GM21515 (cell line): ENCODE measurements at regions not wholly inside any gene's neighbourhood (a gene's known extent, or its start where the extent isn't known, plus 50 kb on each side); places are given as distances from the start of the nearest gene placed in this dataset.

Experiments used
- ATAC-seq: cut with Tn5 transposase; IDR thresholded peaks from one replicate; pipeline ENCODE4 v1.9.1; 2021; ENCODE audit not compliant: unreplicated experiment

DNA sequence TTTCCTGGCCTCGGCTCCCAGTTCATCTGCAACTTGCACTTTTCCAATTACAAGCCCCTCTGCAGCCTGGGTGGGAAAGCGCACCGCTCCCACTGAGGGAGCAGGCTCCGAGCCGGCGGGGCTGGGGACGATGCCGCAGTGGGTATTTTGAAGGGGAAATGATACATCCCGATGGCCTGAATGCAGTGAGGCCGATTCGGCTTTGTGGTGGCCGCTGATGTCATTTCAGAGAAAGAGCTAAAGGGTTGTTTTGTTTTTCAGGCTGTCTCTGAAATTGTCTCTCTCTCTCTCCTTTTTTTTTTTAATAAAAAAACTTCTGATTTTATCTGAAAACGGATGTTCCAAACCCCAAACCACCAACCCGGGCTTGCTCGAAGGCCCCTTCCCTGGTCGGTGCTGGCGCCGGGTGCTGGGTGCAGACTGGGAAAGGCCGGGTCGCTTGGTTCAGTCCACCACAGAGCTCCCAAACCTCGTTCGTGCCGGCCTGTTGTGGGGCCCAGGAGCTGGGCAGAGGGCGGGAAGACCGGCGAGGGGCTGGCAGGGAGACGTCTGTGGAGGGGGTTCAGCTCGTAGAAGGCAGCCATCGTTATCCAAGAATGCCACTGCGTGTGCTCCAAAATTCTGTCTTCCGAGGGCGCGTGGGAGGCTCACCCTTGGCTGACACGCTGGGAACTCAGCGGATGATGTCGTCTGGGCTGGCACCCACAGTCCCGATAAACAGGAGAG, 102.8 kb downstream of the FOXL1 start:
- ATAC-seq = no peak

DNA sequence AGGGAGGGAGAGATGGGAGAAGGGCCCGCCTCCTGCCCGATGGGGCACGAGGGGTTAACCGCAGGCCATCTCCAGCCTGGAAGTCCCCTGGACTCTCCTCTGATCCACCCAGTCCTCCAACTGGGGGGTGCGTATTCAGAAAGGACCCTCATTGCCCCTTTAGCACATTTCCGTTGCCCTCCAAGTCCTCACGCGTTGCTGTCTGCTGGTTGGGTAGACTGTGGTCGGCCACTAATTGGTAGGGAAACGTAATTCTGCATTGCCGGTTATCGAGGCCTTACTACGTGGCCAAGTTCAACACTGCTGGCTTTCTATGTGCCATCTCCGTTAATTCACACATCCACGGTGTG, 103.4 kb downstream of the FOXL1 start:
- no peak for ATAC-seq

DNA sequence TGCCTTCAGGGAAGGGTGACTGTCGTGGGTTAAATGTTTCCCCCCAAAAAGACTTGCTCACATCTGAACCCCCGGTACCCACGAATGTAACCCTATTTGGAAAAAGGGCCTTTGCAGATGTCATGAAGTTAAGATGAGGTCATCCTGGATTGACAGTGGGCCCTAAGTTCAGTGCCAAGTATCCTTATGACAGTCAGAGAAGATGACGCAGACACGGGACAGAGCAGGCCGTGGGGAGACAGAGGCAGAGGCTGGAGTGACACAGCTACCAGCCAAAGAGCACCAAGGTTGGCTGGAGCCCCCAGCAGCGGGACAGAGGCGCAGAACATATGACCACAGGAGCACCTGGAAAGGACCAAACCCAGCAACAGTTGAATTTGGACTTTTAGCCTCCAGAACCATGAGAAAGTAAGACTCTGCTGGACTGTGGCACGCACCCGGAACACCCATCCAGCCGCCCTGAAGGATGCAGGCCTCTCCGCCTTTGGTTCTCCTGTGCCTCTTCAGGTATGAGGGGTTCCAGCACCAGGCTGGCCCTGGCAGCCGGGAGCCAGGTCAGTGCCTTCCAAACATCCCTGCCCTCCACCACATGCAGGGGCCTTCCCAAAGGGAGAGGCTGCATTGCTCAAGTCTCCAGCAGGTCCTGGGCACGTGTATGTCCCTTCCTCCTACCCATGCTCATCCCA, 104.0 kb downstream of the FOXL1 start:
- ATAC-seq = no peak

DNA sequence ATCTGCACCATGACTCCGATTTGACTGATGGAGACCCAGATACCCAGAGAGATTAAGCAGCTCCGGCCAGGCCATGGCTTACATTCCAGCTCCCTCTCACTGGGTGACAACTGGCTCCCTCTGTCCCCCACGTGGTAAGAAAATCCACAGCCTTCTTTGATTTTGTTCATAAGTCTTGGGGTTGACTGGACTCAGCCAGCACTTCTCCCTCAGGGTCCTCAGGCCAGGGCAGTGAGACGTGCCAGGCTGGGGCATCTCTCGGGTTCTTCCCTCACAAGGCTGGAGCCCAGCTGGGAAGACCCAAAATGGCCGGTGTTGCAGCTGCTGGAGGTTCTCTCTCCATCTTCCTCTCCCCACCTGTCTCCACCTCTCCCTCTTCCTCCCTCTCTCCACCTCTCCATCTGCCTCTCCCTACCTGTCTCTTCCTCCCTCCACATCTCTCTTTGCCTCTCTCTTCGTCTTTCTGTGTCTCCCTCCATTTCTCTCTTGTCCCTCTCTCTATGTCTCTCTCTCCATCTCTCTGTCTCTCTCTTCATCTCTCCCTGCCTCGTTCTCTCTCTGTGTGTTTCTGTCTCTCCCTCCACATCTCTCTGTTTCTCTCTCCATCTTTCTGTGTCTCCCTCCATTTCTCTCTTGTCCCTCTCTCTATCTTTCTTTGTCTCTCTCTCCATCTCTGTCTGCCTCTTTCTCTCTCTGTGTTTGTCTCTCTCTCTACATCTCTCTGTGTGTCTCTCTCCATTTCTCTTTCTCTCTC, 105.3 kb downstream of the FOXL1 start:
- no peak for ATAC-seq

DNA sequence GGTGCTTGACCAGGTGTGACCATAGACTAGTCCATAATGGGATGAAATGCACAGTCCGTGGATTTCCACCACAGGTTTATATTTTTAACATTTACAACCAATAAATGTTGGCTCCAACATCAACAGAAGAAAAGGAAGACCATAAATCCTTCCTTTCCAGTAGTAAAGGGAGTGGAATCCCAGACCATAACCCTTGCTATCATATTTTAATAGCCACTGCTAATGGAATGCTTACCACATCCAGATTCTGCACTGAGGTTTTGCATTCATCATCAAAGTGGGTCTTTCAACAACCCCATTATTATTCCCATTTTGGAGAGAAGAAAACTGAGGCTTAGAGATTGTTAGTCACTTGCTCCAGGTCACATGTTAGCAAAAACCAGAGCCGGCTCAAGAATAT, 106.7 kb downstream of the FOXL1 start:
- no peak for ATAC-seq

DNA sequence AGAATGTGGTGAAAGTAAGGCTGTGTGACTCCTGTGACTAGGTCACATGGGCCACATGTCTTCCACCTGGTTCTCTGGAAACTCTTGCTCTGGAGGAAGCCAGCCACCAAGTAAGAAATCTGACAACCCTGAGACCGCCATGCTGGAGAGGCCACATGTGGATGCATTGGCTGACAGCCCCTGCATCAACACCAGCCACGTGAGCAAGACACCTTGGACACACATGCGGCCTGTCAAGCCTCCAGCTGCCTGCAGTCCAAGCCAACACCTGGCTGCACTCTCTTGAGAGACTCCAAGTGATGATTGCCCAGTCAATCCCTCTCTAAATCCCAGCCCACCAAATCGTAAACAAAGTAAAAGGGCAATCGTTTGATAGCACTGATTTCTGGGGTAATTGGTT, 112.6 kb downstream of the FOXL1 start:
- ATAC-seq = no peak

DNA sequence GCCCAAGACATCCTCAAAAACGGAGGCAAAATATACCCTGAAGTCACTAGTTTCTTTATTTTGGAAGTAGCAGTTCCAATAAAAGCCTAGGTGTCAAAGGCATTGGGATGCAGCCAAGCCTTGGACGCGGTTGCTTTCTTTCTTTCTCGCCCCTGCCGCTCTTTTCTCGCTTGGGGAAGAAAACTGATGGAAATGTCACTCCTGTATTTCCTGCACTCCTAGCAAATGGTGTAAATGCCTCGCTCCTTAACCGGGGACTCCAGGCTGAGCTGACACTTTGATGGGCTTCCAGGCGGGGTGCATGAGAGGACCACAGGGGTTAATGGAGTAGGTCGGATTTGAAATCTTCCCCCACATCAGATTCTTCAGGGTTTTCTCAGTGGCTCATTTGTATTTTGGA, 114.1 kb downstream of the FOXL1 start:
- ATAC-seq = no peak

DNA sequence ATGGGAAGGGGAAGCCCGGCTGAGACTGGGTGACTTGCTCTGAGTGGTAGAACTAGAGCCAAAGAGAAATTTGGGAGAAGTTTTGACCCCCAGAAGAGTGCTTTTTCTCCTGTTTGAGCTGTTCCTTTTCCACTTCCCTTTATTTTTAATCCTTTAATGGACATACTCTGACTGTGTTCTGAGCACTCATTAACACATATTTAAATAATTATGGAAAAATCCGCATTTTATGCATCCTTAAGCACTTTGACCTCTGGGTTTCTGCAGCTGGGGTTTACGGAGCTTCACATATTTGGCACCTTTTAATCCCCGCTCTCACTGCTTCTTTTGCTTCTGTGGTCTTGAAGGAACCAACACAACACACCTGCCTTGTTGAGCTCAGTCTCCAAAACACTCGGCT, 114.7 kb downstream of the FOXL1 start:
- ATAC-seq = no peak

DNA sequence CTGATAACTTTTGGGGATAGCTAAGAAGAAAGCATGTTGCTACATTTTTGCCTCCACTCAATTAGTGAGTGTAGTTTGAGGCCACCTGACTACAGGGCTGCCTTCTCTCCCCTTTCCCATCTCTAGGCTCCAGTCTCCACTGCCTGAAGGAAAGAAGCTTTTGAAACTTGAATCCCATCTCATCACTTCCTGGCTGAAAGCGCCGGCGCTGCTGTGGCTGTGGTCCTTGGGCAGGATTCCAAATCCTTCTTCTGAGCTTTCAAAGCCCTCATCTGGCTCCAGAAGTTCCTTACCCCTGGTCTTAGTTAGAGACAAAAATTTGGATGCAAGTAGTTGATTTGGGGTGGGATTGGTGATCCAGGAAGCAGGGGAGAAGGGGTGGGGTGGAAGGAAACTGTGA, 119.4 kb downstream of the FOXL1 start:
- no peak for ATAC-seq

DNA sequence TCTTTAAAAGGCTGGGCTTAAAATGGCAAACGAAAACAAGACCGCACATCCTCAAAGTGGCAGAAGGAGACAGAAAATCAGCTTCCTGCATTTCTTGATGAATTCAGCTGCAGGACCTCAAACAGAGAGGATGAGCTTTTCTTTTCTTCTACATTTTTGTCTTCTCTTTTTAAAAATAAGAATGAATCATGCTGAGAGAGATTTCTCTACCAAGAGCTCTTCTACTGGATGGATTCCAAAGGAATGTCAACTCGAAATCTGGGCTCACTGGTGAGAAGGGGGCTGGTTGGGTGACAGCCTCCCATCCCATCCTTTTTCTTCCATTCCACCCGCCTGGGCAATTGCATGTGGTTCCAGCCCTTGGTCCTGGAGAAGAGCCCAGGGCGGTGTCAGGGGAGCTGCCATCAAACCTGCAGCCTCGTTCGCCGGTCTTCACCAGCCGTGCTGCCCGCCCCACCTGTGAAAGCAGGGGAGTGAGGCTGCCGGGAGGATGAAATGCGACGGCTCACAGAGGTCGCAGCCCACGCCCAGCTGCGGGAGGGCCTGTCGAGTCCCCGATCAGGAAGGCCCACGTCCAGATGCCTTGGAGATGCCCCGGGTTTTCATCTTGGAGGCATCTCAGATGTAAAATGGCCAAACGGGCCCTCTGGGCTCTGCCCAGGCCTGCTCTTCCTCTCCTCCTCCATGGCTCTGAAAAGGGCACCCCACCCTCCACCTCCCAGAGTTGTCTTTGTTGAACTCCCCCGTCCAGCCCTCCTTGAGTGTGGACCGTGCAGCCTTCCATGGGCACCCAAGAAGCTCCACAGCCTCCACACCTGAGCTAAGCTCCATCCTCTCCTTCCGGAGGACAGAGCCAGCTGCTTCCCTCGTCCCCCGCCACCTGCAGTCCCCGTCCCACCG, 121.9 kb downstream of the FOXL1 start:
- ATAC-seq = no peak

DNA sequence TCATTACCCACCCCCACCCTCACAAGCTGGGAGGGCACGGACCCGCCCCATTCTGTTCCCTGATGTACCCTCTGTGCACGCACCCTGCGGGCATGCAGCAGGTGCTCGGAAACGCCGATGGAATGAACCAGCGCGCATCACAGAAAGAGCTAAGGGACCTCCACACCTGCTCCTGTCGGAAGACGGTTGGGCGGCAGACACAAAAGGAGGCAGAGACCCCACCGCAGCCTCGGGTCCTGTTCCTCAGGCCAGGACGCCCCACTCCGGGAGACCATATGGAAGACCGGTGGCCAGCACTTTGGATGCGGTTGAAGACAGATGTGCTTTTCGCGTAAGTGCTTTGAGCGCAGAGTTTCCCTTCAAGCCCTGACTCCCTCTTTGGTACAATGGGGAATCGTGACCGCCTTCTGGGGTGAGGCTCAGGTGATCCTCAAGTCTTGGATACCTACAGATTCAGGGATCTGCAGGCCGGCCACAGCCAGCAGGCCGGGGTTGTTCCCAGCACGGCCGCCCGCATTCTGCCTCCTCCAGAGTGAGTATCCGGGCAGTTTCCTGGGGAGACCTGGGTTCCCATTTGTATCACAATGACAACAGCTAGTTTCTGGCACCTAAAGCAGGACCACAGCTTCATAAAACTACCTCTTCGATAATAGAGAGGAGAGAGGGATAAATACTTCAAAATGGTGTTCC, 123.1 kb downstream of the FOXL1 start:
- ATAC-seq = no peak

DNA sequence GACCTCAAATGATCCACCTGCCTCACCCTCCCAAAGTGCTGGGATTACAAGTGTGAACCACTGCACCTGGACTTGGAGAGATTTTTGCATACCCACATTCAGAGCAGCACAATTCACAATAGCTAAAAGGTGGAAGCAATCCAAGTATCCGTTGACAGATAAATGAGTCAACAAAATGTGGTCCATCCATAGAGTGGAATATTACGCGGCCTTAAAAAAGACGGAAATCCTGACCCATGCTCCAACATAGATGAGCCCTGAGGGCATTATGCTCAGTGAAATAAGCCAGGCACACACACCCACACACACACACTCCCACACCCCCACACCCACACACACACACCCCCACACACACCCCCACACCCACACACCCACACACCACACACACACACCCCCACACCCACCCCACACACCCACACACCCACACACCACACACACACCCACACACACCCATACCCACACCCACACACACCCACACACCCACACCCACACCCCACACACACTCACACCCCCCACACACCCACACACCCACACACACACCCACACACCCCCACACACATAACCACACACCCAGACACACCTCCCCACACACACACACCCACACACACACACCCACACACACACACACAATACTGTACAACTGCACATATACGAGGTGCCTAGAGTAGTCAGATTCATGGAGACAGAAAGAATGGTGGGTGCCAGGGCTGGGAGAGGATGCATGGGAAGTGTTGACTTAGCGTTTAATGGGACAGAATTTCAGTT, 124.7 kb downstream of the FOXL1 start:
- no peak for ATAC-seq

DNA sequence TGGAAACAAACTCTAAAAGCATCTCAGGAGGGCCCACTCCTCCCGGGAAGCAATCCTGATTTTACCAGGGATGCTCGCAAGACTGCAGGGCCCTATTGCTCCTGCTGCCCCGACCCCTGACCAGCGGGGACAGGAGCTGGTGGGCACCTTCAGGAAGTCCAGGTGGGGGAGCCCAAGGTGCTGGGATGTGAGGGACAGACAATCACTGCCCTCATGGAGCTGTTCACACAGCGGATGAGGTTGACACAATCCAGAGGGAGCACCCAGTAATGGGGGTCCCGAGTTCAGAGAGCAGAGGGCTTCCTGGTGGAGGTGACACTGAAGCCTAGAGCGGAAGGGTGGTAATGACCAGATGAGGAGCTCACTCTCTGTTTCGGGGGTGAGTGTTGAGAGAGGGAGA, 126.2 kb downstream of the FOXL1 start:
- no peak for ATAC-seq

DNA sequence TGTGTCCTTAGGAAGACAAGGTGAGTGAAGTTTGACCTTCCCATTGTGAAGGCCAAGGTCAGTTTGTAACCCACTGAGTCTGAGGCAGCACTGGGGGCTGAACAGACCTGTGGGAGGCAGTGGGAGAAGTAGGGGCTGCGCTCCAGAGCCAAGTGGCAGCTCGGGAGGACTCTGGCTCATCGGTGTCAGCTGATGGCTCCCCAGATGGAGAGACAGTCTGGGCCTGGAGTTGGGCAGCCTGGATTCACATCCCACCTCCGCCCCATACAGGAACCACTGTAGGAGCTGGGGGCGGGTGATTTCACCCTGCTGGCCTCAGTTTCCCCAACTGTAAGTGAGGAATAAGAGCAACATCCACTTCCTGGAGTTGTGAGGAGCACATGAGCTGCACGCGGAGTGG, 128.4 kb downstream of the FOXL1 start:
- ATAC-seq = no peak

DNA sequence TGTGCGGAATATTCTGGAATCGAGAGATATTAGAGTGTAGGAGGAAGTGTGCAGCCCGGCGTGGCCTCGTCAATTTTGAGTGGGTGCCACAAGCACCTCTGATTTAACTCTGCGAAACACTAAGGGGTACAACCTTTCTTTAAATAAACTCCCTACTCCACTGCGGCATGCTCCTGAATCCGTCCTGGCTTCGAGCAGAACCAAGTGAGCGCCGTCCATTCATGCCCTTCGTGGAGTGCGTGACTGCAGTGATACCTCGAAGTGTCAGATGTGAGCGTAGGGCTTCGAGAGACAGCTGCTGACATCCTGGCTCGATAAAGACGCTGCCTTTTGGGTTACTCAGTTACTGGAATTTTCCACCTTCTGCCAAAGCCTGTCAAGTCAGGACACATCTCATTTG, 128.8 kb downstream of the FOXL1 start:
- ATAC-seq = no peak

DNA sequence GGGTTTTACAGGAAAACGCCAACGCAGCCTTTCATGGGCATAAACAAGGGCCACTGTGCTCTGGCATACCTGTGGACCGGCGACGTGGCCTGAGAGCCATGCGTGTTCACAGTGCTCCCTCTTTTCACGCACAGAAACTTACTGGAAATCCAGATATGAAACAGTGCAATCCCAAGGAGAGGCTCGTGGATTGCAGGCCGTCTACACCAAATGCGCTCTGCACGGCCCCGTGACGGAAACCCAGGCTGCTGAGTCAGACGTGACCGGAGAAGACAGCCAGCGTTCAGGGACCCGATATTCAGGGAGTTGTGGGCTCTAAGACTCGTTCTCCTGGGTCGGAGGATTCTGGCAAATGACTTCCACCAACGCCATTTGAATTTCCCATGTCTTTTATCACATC, 129.2 kb downstream of the FOXL1 start:
- no peak for ATAC-seq

DNA sequence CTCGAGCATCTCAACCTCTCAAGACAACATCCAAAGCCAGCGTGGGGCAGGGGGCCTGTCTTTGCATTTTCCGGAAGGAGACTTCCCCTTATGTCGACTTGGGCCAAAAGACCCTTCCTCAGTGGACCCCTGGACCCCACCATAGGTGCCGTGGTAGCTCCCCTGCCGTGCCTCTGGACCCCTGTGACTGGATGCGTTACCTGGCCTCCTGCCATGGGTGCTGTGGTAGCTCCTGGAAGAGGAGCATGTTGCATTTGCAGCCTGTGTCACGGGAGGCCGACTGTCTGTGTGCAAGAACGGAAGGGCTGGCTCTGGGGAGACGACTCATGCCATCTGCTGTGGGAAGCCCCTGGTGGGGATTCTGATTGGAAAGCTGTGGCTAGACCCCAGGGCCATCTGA, 130.1 kb downstream of the FOXL1 start:
- ATAC-seq = no peak

DNA sequence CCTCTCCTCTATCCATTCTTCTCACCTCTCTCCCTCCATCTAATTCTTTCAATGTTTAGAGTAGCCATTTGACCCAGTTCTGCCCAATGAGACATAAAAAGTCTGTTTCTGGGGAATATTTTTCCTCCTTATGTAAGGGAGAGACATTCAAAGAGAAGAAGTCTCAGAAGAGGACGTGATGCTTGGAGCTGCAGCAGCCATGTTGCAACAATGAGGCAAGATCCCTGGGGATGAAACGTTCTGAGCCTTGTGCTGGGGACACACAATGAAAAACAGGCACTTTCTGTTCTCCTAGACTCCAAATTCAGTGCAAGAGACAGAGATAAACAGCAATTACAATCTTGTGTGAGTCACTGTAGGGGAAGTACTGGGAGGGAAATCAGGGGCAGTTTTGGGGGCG, 130.8 kb downstream of the FOXL1 start:
- ATAC-seq = no peak

DNA sequence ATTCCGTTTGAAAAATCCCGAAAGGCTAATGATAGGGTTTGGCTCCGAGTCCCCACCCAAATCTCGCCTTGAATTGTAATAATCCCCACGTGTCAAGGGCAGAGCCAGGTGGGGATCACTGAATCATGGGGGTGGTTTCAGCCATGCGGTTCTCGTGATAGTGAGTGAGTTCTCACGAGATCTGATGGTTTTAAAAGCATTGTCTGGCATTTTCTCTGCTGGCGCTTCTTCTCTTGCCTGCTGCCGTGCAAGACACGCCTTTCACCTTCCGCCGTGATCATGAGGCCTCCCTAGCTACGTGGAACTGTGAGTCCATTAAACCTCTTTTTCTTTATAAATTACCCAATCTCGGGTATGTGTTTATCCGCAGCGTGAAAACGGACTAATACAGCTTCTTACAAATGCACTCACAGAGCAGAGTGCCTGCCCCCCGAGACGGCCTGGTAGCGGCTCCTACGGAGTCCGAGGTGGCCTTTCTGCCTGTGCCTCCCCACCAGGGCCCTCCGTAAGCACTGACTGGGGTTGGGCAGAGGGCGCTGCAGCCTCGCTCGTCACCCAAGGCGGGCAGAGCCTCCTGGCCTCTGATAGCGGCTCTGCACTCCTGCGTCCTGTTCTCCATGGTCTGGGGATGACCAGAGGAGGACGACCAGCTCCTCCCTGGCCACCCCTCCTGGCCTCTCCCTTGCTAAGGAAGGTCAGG, 131.7 kb downstream of the FOXL1 start:
- ATAC-seq = no peak
